ENCODE measurements at regions not wholly inside any gene's neighbourhood (a gene's known extent, or its start where the extent isn't known, plus 50 kb on each side); places are given as distances from the start of the nearest gene placed in this dataset.

GRCh38 chr18:25594351-25594750 is 242.4 kb upstream of the ZNF521 start:
- TF ChIP-seq CTCF (IDR thresholded peaks at IDR 0.05; ENCODE audit: insufficient read depth, low read length, poor library complexity, severe bottlenecking) = no peak
- Histone ChIP-seq H3K36me3 (ENCODE audit: control insufficient read depth, insufficient read depth, low read length) (no peaks in the 10 kb centered on the region), H3K4me3 (ENCODE audit: low read depth, low read length) (no peak overlapping the region), H3K27me3 (ENCODE audit: control insufficient read depth, insufficient read depth, low read length) (no peaks in the 10 kb centered on the region)
- DNase-seq (ENCODE audit: low read depth) = no peak

GRCh38 chr18:25592804-25593360 is 240.9 kb upstream of the ZNF521 start:
- DNase-seq (ENCODE audit: low read depth) = no peak
- no peak overlapping the region for H3K4me3 ChIP-seq (ENCODE audit: low read depth, low read length)
- no peaks in the 10 kb centered on the region for H3K36me3 ChIP-seq (ENCODE audit: control insufficient read depth, insufficient read depth, low read length)
- TF ChIP-seq CTCF (IDR thresholded peaks at IDR 0.05; ENCODE audit: insufficient read depth, low read length, poor library complexity, severe bottlenecking) = no peak
- no peaks in the 10 kb centered on the region for H3K27me3 ChIP-seq (ENCODE audit: control insufficient read depth, insufficient read depth, low read length)

GRCh38 chr18:25590456-25590855 is 238.5 kb upstream of the ZNF521 start:
- no peak for DNase-seq (ENCODE audit: low read depth)
- Histone ChIP-seq H3K36me3 (ENCODE audit: control insufficient read depth, insufficient read depth, low read length) (no peaks in the 10 kb centered on the region), H3K27me3 (ENCODE audit: control insufficient read depth, insufficient read depth, low read length) (no peaks in the 10 kb centered on the region), H3K4me3 (ENCODE audit: low read depth, low read length) (no peak overlapping the region)
- TF ChIP-seq CTCF (IDR thresholded peaks at IDR 0.05; ENCODE audit: insufficient read depth, low read length, poor library complexity, severe bottlenecking) = no peak

- Histone ChIP-seq H3K36me3 (ENCODE audit: control insufficient read depth, insufficient read depth, low read length) (no peaks in the 10 kb centered on the region), H3K4me3 (ENCODE audit: low read depth, low read length) (no peak overlapping the region), H3K27me3 (ENCODE audit: control insufficient read depth, insufficient read depth, low read length) (no peaks in the 10 kb centered on the region)
- no peak for DNase-seq (ENCODE audit: low read depth)
- no peak for TF ChIP-seq CTCF (IDR thresholded peaks at IDR 0.05; ENCODE audit: insufficient read depth, low read length, poor library complexity, severe bottlenecking)
Observed at GRCh38 chr18:25587545-25587944, 235.6 kb upstream of the ZNF521 start.

GRCh38 chr18:25568986-25569385 is 217.0 kb upstream of the ZNF521 start:
- DNase-seq (ENCODE audit: low read depth) = no peak
- Histone ChIP-seq H3K27me3 (ENCODE audit: control insufficient read depth, insufficient read depth, low read length) (no peaks in the 10 kb centered on the region), H3K36me3 (ENCODE audit: control insufficient read depth, insufficient read depth, low read length) (no peaks in the 10 kb centered on the region), H3K4me3 (ENCODE audit: low read depth, low read length) (no peak overlapping the region)
- no peak for TF ChIP-seq CTCF (IDR thresholded peaks at IDR 0.05; ENCODE audit: insufficient read depth, low read length, poor library complexity, severe bottlenecking)
